Peyer's patch (tissue), 4 donors: ENCODE measurements at regions not wholly inside any gene's neighbourhood (a gene's known extent, or its start where the extent isn't known, plus 50 kb on each side); places are given as distances from the start of the nearest gene placed in this dataset.
"Not testable (repeated sequence)": the region's sequence is repeated elsewhere in the genome, so short reads cannot be mapped to it uniquely, and the experiment has no call there.

Experiments used
- DNase-seq, 3 donors: peaks; one replicate each; pipeline ENCODE4 v3.0.0-alpha.2; 2017 to 2019
- H3K27ac ChIP-seq, 4 donors: fragments of 200-600 bp; sonication (generic); one replicate each; pipeline ENCODE4 v1.5.1; 2016 to 2019
- H3K27me3 ChIP-seq, 2 donors: fragments of 200-600 bp; sonication (generic); one replicate each; pipeline ENCODE4 v1.5.1; 2019
- H3K36me3 ChIP-seq, 3 donors: fragments of 200-600 bp; sonication (generic); one replicate each; pipeline ENCODE4 v1.5.1; 2016 to 2019
- H3K4me1 ChIP-seq, 4 donors: fragments of 200-600 bp; sonication (generic); one replicate each; pipeline ENCODE4 v1.5.1; 2016 to 2019
- H3K4me3 ChIP-seq, 4 donors: fragments of 200-600 bp; sonication (generic); 1 replicate in 3 of 4; 2 replicates in 1 of 4; pipeline ENCODE4 v1.5.1; 2016 to 2019; ENCODE audit warnings: mild to moderate bottlenecking in 1 of 4
- H3K9me3 ChIP-seq, 4 donors: fragments of 200-600 bp; sonication (generic); one replicate each; pipeline ENCODE4 v1.5.1; 2016 to 2019; ENCODE audit warnings: mild to moderate bottlenecking in 1 of 4
- CTCF ChIP-seq, 6 experiments: fragments of 450-650 bp in 4 of 6; fragments of 200-600 bp in 2 of 6; sonication (generic) in 1 of 6; IDR thresholded peaks; one replicate each; pipeline ENCODE4 v1.5.1; 2017 to 2019; ENCODE audit warnings: antibody characterized with exemption in 6 of 6, mild to moderate bottlenecking in 3 of 6, moderate library complexity in 1 of 6
- POLR2A ChIP-seq, 2 donors: fragments of 450-650 bp; IDR thresholded peaks; one replicate each; pipeline ENCODE4 v1.5.1; 2017; ENCODE audit warnings: antibody characterized with exemption in 2 of 2, mild to moderate bottlenecking in 2 of 2, moderate library complexity in 2 of 2

DNA sequence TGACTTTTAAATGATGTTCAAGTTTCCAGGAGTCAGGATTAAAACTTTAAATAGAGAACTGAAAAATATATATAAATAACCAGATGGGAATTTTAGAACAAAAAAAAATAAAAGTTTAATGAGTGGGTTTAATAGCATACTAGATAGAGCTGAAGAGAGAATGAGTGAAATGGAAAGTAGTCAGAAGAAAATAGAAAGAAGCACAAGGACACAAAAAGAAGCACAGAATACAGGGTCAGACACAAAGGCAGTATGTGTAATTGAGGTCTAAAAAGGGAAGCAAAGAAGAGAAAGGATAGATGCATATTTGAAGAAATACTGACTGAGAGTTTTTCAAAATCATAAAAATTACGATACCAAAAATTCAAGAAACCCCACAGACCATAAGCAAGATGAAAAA is 159.8 kb upstream of the FERMT1 start:
- H3K9me3 ChIP-seq, result peaks cover 0 to 5% (median 0%) of the 10 kb centered on the region in 4 donors
- no peaks in the 10 kb centered on the region for H3K36me3 ChIP-seq
- TF ChIP-seq POLR2A (IDR thresholded peaks at IDR 0.05) (no peak), CTCF (IDR thresholded peaks at IDR 0.05) (no peak)
- H3K27ac ChIP-seq, result no peak overlapping the region
- no peaks in the 10 kb centered on the region for H3K27me3 ChIP-seq
- H3K4me1 ChIP-seq, result no peaks in the 10 kb centered on the region
- no peak for DNase-seq
- H3K4me3 ChIP-seq, result no peak overlapping the region

- Histone ChIP-seq H3K9me3 (no peaks in the 10 kb centered on the region), H3K4me1 (no peaks in the 10 kb centered on the region), H3K27ac (no peak overlapping the region), H3K36me3 (no peaks in the 10 kb centered on the region), H3K27me3 (no peaks in the 10 kb centered on the region), H3K4me3 (no peak overlapping the region)
- TF ChIP-seq POLR2A (IDR thresholded peaks at IDR 0.05) (no peak), CTCF (IDR thresholded peaks at IDR 0.05) (no peak)
- DNase-seq, result no peak
Observed at GRCh38 chr20:6277661-6278240, 154.9 kb upstream of the FERMT1 start.

GRCh38 chr20:6270404-6270803 is 147.6 kb upstream of the FERMT1 start:
- not testable (repeated sequence) for H3K9me3 ChIP-seq, H3K27me3 ChIP-seq, DNase-seq, H3K36me3 ChIP-seq, H3K27ac ChIP-seq, H3K4me1 ChIP-seq, H3K4me3 ChIP-seq

- DNase-seq, result no peak
- Histone ChIP-seq H3K27ac (no peak overlapping the region), H3K4me3 (no peak overlapping the region), H3K9me3 (no peaks in the 10 kb centered on the region), H3K27me3 (no peaks in the 10 kb centered on the region), H3K4me1 (no peaks in the 10 kb centered on the region), H3K36me3 (no peaks in the 10 kb centered on the region)
- TF ChIP-seq POLR2A (IDR thresholded peaks at IDR 0.05), result no peak
- no peak for TF ChIP-seq CTCF (IDR thresholded peaks at IDR 0.05)
Observed at GRCh38 chr20:6269168-6269873, 146.5 kb upstream of the FERMT1 start.

GRCh38 chr20:6265204-6265904 is 142.5 kb upstream of the FERMT1 start:
- no peaks in the 10 kb centered on the region for H3K27me3 ChIP-seq
- no peaks in the 10 kb centered on the region for H3K36me3 ChIP-seq
- H3K4me3 ChIP-seq, result no peak overlapping the region
- H3K4me1 ChIP-seq, result no peaks in the 10 kb centered on the region
- DNase-seq, result no peak
- TF ChIP-seq CTCF (IDR thresholded peaks at IDR 0.05) (peak in 3 of 6 experiments; percentile 30 to 46 (median 35)), POLR2A (IDR thresholded peaks at IDR 0.05) (no peak)
- H3K27ac ChIP-seq, result peak overlapping the region in 2 of 4 donors; percentile 23 to 61
- no peaks in the 10 kb centered on the region for H3K9me3 ChIP-seq

GRCh38 chr20:6253396-6253795 is 130.6 kb upstream of the FERMT1 start:
- H3K9me3 ChIP-seq, result no peaks in the 10 kb centered on the region
- no peak overlapping the region for H3K27ac ChIP-seq
- no peaks in the 10 kb centered on the region for H3K36me3 ChIP-seq
- H3K27me3 ChIP-seq, result no peaks in the 10 kb centered on the region
- no peak for DNase-seq
- H3K4me1 ChIP-seq, result no peaks in the 10 kb centered on the region
- TF ChIP-seq CTCF (IDR thresholded peaks at IDR 0.05), result no peak
- TF ChIP-seq POLR2A (IDR thresholded peaks at IDR 0.05), result no peak
- no peak overlapping the region for H3K4me3 ChIP-seq
